Hematopoietic multipotent progenitor cell treated with erythropoietin and hydrocortisone succinate and interleukin-3 and kit ligand, for 17 days (in vitro differentiated cells): ENCODE measurements at regions not wholly inside any gene's neighbourhood (a gene's known extent, or its start where the extent isn't known, plus 50 kb on each side); places are given as distances from the start of the nearest gene placed in this dataset.
"Not testable (repeated sequence)": the region's sequence is repeated elsewhere in the genome, so short reads cannot be mapped to it uniquely, and the experiment has no call there.

Experiments used
- DNase-seq: peaks from one replicate; pipeline ENCODE4 v3.0.0-alpha.2; 2015; ENCODE audit warnings: low spot score

- DNase-seq, result no peak
These were observed 188.0 kb downstream of the CARTPT start for GRCh38 chr5:71907001-71907588.

- DNase-seq, result no peak
These were observed 188.6 kb downstream of the CARTPT start for GRCh38 chr5:71907608-71908145.

GRCh38 chr5:71910741-71911140, 191.7 kb downstream of the CARTPT start:
- no peak for DNase-seq

GRCh38 chr5:71912021-71912420, 192.9 kb downstream of the CARTPT start:
- DNase-seq, result no peak

- no peak for DNase-seq
These were observed 193.0 kb upstream of the MAP1B start for GRCh38 chr5:71914281-71914680.

- no peak for DNase-seq
These were observed 184.6 kb upstream of the MAP1B start for GRCh38 chr5:71922584-71923106.

GRCh38 chr5:71923755-71924154, 183.5 kb upstream of the MAP1B start:
- no peak for DNase-seq

GRCh38 chr5:71924325-71924724, 182.9 kb upstream of the MAP1B start:
- no peak for DNase-seq

GRCh38 chr5:71924980-71925379, 182.3 kb upstream of the MAP1B start:
- DNase-seq, result no peak

- DNase-seq, result no peak
These were observed 181.6 kb upstream of the MAP1B start for GRCh38 chr5:71925608-71926091.

- DNase-seq, result no peak
These were observed 178.3 kb upstream of the MAP1B start for GRCh38 chr5:71929003-71929402.

- not testable (repeated sequence) for DNase-seq
These were observed 176.7 kb upstream of the MAP1B start for GRCh38 chr5:71930554-71930953.

- DNase-seq, result no peak
These were observed 175.1 kb upstream of the MAP1B start for GRCh38 chr5:71932131-71932654.

- peak; percentile 47 for DNase-seq
These were observed 174.5 kb upstream of the MAP1B start for GRCh38 chr5:71932655-71933338.

GRCh38 chr5:71934322-71934721, 173.0 kb upstream of the MAP1B start:
- DNase-seq, result no peak

- no peak for DNase-seq
These were observed 169.2 kb upstream of the MAP1B start for GRCh38 chr5:71937921-71938698.

- no peak for DNase-seq
These were observed 168.4 kb upstream of the MAP1B start for GRCh38 chr5:71938895-71939294.

GRCh38 chr5:71939452-71940230, 167.6 kb upstream of the MAP1B start:
- DNase-seq, result no peak

- DNase-seq, result no peak
These were observed 163.4 kb upstream of the MAP1B start for GRCh38 chr5:71943874-71944273.

- DNase-seq, result no peak
These were observed 161.8 kb upstream of the MAP1B start for GRCh38 chr5:71945436-71945835.

- no peak for DNase-seq
These were observed 160.8 kb upstream of the MAP1B start for GRCh38 chr5:71946343-71947030.
